Testis (tissue), 2 donors: ENCODE measurements at regions not wholly inside any gene's neighbourhood (a gene's known extent, or its start where the extent isn't known, plus 50 kb on each side); places are given as distances from the start of the nearest gene placed in this dataset.

Experiments used
- POLR2A ChIP-seq: fragments of 450-650 bp; IDR thresholded peaks from one replicate; pipeline ENCODE4 v1.6.1; 2017; ENCODE audit warnings: antibody characterized with exemption, mild to moderate bottlenecking, moderate library complexity
- TF ChIP-seq, protein P1 (sequence below), 3 experiments: fragments of 450-650 bp in 2 of 3; fragments of 200-600 bp in 1 of 3; sonication (generic) in 1 of 3; IDR thresholded peaks; one replicate each; pipeline ENCODE4 v1.5.1; 2016 to 2019; ENCODE audit warnings: antibody characterized with exemption in 3 of 3, mild to moderate bottlenecking in 2 of 3, moderate library complexity in 1 of 3

DNA sequence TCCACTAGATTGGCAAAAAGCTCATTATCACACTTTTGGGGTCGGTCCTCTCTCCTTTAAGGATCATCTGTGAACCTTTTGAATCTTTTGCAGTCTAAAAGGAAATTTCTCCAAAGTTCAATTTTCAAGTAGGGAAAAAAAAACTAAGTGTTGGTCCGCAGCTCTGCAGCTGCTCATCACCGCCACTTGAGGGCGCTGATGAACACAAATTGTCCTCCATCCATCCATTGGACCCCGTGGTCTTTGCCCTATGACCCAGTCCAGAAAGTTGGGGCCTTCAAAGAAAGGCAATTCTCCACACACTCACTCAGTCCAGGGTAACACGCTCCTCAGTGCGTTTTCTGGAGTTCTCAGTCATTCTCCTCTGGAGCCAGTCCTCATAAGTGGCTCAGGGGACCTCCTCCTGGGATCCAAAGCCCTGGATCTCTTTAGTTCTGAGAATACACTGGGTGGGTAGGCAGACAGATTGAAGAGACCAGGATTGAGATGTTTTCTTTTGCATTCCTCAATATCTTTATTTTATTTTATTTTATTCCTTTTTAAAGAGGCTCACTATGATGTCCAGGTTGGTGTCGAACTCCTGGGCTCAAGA is 63.6 kb upstream of the SLC28A3 start:
- TF ChIP-seq, protein P1, sequence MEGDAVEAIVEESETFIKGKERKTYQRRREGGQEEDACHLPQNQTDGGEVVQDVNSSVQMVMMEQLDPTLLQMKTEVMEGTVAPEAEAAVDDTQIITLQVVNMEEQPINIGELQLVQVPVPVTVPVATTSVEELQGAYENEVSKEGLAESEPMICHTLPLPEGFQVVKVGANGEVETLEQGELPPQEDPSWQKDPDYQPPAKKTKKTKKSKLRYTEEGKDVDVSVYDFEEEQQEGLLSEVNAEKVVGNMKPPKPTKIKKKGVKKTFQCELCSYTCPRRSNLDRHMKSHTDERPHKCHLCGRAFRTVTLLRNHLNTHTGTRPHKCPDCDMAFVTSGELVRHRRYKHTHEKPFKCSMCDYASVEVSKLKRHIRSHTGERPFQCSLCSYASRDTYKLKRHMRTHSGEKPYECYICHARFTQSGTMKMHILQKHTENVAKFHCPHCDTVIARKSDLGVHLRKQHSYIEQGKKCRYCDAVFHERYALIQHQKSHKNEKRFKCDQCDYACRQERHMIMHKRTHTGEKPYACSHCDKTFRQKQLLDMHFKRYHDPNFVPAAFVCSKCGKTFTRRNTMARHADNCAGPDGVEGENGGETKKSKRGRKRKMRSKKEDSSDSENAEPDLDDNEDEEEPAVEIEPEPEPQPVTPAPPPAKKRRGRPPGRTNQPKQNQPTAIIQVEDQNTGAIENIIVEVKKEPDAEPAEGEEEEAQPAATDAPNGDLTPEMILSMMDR (IDR thresholded peaks at IDR 0.05): peak in 2 of 3 experiments; percentile 62 to 73
- TF ChIP-seq POLR2A: no peak
